ENCODE measurements at regions not wholly inside any gene's neighbourhood (a gene's known extent, or its start where the extent isn't known, plus 50 kb on each side); places are given as distances from the start of the nearest gene placed in this dataset.

DNA sequence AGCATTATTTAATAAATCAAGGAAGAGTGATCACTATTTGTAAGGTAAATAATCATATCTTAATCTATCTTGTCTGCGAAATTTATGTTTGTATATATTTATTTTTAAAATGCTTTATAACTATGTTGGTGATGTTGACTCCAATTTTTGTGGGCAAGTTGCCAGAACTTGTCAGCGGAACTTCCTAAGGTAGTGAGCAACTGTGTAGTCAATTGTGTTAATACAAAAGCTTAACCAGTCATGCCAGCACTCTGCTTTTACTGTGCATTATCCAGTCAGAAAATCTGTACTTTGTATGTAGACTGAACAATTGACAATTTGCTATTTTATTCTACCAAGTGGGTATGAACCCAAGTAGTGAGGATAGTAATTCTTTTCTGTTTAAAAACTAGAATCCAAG lies 61.9 kb upstream of the RND3 start:
- H3K4me3 ChIP-seq, result no peak overlapping the region
- H3F3A ChIP-seq (replicated peaks; ENCODE audit: low read depth), result no peaks in the 10 kb centered on the region
- ATAC-seq (no peak), DNase-seq (ENCODE audit: low spot score) (no peak)
- no peak overlapping the region for H3K4me3 Mint-ChIP-seq
- no peaks in the 10 kb centered on the region for H3K36me3 Mint-ChIP-seq (ENCODE audit: low read depth)
- no peaks in the 10 kb centered on the region for H3K4me1 Mint-ChIP-seq
- H3K9me3 Mint-ChIP-seq, result no peaks in the 10 kb centered on the region
- no peaks in the 10 kb centered on the region for H3K9me2 ChIP-seq (ENCODE audit: insufficient read depth)
- no peaks in the 10 kb centered on the region for H3K4me1 ChIP-seq (ENCODE audit: insufficient read depth)
- no peaks in the 10 kb centered on the region for H3K27me3 ChIP-seq (ENCODE audit: insufficient read depth)
- H3K79me2 ChIP-seq (replicated peaks; ENCODE audit: insufficient read depth), result no peaks in the 10 kb centered on the region
- no peaks in the 10 kb centered on the region for H4K20me1 ChIP-seq (replicated peaks; ENCODE audit: insufficient read depth)
- no peak overlapping the region for H3K27ac Mint-ChIP-seq
- TF ChIP-seq POLR2AphosphoS5 (IDR thresholded peaks at IDR 0.05; ENCODE audit: low read depth), result no peak
- TF ChIP-seq ZNF114 (CRISPR knock-in tag; IDR thresholded peaks at IDR 0.05), result no peak
- no peak for TF ChIP-seq ZNF331 (CRISPR knock-in tag; IDR thresholded peaks at IDR 0.05; ENCODE audit: low read depth)
- no peak for TF ChIP-seq STAT1 (IDR thresholded peaks at IDR 0.05; ENCODE audit: unreplicated experiment)
- no peak for TF ChIP-seq EZH2phosphoT487 (IDR thresholded peaks at IDR 0.05; ENCODE audit: unreplicated experiment)
- TF ChIP-seq, protein P1, sequence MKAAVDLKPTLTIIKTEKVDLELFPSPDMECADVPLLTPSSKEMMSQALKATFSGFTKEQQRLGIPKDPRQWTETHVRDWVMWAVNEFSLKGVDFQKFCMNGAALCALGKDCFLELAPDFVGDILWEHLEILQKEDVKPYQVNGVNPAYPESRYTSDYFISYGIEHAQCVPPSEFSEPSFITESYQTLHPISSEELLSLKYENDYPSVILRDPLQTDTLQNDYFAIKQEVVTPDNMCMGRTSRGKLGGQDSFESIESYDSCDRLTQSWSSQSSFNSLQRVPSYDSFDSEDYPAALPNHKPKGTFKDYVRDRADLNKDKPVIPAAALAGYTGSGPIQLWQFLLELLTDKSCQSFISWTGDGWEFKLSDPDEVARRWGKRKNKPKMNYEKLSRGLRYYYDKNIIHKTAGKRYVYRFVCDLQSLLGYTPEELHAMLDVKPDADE (IDR thresholded peaks at IDR 0.05), result no peak
- no peak for TF ChIP-seq JUNB (IDR thresholded peaks at IDR 0.05; ENCODE audit: unreplicated experiment)
- TF ChIP-seq NANOG (IDR thresholded peaks at IDR 0.05; ENCODE audit: borderline replicate concordance), result no peak
- no peak for TF ChIP-seq CREB1 (CRISPR knock-in tag; IDR thresholded peaks at IDR 0.05; ENCODE audit: low read depth)
- TF ChIP-seq, protein P2, sequence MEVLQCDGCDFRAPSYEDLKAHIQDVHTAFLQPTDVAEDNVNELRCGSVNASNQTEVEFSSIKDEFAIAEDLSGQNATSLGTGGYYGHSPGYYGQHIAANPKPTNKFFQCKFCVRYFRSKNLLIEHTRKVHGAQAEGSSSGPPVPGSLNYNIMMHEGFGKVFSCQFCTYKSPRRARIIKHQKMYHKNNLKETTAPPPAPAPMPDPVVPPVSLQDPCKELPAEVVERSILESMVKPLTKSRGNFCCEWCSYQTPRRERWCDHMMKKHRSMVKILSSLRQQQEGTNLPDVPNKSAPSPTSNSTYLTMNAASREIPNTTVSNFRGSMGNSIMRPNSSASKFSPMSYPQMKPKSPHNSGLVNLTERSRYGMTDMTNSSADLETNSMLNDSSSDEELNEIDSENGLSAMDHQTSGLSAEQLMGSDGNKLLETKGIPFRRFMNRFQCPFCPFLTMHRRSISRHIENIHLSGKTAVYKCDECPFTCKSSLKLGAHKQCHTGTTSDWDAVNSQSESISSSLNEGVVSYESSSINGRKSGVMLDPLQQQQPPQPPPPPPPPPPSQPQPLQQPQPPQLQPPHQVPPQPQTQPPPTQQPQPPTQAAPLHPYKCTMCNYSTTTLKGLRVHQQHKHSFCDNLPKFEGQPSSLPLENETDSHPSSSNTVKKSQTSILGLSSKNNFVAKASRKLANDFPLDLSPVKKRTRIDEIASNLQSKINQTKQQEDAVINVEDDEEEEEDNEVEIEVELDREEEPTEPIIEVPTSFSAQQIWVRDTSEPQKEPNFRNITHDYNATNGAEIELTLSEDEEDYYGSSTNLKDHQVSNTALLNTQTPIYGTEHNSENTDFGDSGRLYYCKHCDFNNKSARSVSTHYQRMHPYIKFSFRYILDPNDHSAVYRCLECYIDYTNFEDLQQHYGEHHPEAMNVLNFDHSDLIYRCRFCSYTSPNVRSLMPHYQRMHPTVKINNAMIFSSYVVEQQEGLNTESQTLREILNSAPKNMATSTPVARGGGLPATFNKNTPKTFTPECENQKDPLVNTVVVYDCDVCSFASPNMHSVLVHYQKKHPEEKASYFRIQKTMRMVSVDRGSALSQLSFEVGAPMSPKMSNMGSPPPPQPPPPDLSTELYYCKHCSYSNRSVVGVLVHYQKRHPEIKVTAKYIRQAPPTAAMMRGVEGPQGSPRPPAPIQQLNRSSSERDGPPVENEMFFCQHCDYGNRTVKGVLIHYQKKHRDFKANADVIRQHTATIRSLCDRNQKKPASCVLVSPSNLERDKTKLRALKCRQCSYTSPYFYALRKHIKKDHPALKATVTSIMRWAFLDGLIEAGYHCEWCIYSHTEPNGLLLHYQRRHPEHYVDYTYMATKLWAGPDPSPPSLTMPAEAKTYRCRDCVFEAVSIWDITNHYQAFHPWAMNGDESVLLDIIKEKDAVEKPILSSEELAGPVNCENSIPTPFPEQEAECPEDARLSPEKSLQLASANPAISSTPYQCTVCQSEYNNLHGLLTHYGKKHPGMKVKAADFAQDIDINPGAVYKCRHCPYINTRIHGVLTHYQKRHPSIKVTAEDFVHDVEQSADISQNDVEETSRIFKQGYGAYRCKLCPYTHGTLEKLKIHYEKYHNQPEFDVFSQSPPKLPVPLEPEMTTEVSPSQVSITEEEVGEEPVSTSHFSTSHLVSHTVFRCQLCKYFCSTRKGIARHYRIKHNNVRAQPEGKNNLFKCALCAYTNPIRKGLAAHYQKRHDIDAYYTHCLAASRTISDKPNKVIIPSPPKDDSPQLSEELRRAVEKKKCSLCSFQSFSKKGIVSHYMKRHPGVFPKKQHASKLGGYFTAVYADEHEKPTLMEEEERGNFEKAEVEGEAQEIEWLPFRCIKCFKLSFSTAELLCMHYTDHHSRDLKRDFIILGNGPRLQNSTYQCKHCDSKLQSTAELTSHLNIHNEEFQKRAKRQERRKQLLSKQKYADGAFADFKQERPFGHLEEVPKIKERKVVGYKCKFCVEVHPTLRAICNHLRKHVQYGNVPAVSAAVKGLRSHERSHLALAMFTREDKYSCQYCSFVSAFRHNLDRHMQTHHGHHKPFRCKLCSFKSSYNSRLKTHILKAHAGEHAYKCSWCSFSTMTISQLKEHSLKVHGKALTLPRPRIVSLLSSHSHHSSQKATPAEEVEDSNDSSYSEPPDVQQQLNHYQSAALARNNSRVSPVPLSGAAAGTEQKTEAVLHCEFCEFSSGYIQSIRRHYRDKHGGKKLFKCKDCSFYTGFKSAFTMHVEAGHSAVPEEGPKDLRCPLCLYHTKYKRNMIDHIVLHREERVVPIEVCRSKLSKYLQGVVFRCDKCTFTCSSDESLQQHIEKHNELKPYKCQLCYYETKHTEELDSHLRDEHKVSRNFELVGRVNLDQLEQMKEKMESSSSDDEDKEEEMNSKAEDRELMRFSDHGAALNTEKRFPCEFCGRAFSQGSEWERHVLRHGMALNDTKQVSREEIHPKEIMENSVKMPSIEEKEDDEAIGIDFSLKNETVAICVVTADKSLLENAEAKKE (CRISPR knock-in tag; IDR thresholded peaks at IDR 0.05), result no peak
- TF ChIP-seq, protein P3, sequence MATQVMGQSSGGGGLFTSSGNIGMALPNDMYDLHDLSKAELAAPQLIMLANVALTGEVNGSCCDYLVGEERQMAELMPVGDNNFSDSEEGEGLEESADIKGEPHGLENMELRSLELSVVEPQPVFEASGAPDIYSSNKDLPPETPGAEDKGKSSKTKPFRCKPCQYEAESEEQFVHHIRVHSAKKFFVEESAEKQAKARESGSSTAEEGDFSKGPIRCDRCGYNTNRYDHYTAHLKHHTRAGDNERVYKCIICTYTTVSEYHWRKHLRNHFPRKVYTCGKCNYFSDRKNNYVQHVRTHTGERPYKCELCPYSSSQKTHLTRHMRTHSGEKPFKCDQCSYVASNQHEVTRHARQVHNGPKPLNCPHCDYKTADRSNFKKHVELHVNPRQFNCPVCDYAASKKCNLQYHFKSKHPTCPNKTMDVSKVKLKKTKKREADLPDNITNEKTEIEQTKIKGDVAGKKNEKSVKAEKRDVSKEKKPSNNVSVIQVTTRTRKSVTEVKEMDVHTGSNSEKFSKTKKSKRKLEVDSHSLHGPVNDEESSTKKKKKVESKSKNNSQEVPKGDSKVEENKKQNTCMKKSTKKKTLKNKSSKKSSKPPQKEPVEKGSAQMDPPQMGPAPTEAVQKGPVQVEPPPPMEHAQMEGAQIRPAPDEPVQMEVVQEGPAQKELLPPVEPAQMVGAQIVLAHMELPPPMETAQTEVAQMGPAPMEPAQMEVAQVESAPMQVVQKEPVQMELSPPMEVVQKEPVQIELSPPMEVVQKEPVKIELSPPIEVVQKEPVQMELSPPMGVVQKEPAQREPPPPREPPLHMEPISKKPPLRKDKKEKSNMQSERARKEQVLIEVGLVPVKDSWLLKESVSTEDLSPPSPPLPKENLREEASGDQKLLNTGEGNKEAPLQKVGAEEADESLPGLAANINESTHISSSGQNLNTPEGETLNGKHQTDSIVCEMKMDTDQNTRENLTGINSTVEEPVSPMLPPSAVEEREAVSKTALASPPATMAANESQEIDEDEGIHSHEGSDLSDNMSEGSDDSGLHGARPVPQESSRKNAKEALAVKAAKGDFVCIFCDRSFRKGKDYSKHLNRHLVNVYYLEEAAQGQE (IDR thresholded peaks at IDR 0.05; ENCODE audit: unreplicated experiment), result no peak
- TF ChIP-seq, protein P4, sequence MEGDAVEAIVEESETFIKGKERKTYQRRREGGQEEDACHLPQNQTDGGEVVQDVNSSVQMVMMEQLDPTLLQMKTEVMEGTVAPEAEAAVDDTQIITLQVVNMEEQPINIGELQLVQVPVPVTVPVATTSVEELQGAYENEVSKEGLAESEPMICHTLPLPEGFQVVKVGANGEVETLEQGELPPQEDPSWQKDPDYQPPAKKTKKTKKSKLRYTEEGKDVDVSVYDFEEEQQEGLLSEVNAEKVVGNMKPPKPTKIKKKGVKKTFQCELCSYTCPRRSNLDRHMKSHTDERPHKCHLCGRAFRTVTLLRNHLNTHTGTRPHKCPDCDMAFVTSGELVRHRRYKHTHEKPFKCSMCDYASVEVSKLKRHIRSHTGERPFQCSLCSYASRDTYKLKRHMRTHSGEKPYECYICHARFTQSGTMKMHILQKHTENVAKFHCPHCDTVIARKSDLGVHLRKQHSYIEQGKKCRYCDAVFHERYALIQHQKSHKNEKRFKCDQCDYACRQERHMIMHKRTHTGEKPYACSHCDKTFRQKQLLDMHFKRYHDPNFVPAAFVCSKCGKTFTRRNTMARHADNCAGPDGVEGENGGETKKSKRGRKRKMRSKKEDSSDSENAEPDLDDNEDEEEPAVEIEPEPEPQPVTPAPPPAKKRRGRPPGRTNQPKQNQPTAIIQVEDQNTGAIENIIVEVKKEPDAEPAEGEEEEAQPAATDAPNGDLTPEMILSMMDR (conservative IDR thresholded peaks at IDR 0.05; ENCODE audit: low read depth in 2 of 2), result no peak
- no peak for TF ChIP-seq EZH2 (IDR thresholded peaks at IDR 0.05; ENCODE audit: low read depth, unreplicated experiment)
- no peaks in the 10 kb centered on the region for H3K36me3 ChIP-seq (ENCODE audit: insufficient read depth)
- H3K4me2 ChIP-seq, result no peak overlapping the region
- no peak overlapping the region for H3K27ac ChIP-seq (ENCODE audit: low read depth)
- no peaks in the 10 kb centered on the region for H3K27me3 Mint-ChIP-seq (ENCODE audit: insufficient read depth, low read depth, poor library complexity)
- no peak overlapping the region for H2AFZ ChIP-seq

Measured in GM23338 (cell line).